Limb (tissue), 2 donors: ENCODE measurements at regions not wholly inside any gene's neighbourhood (a gene's known extent, or its start where the extent isn't known, plus 50 kb on each side); places are given as distances from the start of the nearest gene placed in this dataset.
A peak's percentile ranks its signal among the peaks of the same experiment; 100 is the strongest.

ENCODE experiments used
- DNase-seq, 2 donors: peaks; one replicate each; pipeline ENCODE4 v3.0.0-alpha.2; 2016; ENCODE audit errors: extremely low spot score in 2 of 2

DNA sequence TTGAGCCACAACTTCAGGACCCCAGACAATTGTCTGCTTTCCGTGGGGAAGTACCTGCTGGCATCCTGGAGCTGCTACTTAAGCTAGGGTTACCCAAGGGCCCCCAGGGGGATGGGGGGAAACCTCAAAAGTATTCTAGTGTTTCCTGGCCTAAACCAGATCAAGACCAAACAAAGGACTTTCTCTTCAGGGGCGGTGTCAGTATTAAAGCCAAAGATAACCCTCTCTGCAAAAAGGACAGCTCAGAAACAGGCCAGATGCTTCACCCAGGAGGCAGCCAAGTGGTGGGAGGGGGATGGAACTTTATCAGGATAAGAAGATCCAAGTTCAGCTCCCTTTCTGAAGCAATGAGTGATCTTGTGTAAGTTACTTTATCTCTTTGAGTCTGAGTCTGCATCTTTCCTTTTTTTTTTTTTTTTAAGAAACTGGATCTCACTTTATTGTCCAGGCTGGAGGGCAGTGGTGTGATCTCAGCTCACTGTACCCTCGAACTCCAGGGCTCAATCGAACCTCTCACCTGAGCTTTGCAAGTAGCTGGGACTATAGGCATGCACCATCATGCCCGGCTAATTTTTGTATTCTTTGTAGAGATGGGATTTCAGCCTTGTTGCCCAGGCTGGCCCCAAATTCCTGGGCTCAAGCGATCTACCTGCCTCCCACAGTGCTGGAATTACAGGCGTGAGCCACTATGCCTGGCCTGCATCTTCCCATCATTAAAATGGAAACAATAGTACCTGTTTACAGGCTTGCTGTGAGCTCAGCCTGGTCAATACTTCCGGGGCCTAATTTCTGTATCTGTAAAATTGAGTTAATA is 151.8 kb upstream of the PTPRM start:
- no peak for DNase-seq

GRCh38 chr18:7417727-7418126 is 149.4 kb upstream of the PTPRM start:
- no peak for DNase-seq

DNA sequence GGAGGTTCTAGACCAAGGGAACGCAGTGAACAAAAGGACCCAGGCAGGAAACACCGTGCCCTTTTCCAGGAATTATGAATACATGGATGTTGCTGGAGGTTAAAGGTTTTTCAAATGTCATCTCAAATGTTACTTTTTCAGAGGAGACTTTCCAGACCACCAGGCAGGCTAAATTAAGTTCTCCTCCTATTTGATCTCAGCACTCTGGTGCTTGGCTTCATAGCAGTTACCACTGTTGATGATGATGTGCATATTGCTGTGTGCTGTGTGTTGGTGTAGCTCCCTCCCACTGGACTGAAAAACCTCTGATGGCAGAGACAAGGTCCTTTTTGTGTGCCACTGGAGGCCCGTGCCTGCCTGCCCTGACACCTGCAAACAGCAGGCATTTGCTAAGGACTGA is 137.3 kb upstream of the PTPRM start:
- no peak for DNase-seq

DNA sequence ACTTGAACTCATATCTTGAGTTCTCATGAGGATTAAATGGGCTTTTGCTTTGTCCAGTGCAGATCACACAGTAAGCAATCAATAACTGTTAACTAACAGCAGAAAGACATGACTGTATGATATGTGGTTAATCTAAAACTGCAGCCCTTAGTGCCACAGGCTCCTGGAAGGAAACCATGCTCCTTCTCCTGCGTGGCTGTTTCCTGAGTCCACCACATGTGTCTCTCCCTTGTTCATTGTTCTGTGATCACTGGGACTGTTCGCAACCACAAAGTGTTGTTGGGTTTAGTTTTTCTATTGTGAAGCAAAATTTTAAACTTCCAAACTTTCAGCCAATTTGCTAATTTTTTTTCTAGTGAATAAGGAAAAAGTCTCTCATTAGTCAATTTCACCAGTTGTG is 130.9 kb upstream of the PTPRM start:
- no peak for DNase-seq

- DNase-seq, result no peak
Measured at GRCh38 chr18:7437870-7438269, 129.2 kb upstream of the PTPRM start.

DNA sequence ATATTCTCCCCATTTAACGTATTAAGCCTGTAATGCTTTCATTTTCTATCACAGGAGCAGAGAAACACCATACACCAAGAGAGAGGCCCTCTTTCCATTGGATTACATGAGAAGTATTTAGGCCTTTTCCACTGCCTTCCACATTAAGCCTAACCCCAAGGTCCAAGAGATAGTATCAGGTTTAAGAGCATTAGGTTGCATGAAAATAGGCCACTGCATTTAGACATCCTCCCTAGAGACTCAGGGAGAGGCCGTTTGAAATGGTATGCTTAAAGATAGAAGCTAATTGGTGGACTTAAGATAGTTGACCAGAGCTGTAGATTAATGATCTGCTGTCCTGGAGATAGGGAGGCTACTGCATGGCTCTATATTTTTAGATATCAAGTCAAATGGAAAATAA is 128.5 kb upstream of the PTPRM start:
- DNase-seq, result no peak

DNA sequence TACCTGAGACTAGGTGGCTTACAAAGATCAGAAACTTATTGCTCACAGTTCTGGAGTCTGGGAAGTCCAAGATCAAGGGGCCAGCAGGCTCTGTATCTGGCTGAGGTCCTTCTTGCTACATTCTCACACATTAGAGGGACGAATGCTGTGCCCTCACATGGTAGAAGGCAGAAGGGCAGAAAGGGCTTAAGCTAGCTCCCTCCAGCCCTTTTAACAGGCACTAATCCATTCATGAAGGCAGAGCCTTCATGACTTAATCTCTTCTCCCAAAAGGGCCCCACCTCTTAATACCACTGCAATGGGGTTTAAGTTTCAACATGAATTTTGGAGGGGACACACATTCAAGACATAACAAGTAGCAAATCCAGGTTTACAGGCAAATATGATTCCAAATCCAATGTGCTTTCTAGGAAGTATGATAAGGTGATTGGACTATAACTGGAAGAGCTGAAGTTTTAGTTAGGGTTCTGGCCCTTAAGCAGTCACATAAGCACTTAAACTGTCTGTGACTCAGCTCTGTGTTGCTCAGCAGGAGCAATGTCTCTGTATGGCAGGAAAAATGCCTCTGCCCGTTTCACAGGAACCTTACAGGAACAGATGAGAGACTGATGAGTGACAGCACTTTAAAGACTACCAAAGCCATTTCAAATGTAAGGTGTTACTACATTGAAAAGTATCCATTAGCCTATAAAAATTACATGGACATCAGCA is 119.6 kb upstream of the PTPRM start:
- DNase-seq, result no peak

DNA sequence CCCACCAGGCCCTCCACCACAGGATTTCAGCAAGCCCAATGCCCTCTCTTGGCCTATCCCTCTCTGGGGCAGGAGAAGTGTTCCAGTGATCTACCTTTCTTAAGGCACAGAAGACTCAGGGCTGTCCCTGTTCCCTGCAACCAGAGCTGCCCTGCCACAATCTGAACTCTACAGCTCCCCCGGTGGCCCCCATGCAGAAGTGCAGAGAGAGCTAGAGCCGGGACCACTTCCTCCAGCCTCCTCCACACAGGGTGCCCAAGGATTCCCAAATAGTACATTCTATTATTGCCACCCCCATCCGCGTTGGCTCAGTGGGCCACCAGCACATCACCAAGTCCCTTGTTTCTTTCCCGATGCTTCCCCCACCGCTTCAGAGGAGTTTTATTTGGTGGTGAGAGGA is 114.8 kb upstream of the PTPRM start:
- no peak for DNase-seq

- DNase-seq, result no peak
Measured at GRCh38 chr18:7454429-7454828, 112.7 kb upstream of the PTPRM start.

GRCh38 chr18:7456376-7456775 is 110.7 kb upstream of the PTPRM start:
- DNase-seq, result no peak

GRCh38 chr18:7457262-7457661 is 109.9 kb upstream of the PTPRM start:
- no peak for DNase-seq

- no peak for DNase-seq
Measured at GRCh38 chr18:7458884-7459283, 108.2 kb upstream of the PTPRM start.

GRCh38 chr18:7459851-7460770 is 107.0 kb upstream of the PTPRM start:
- DNase-seq, result peak in 1 of 2 donors; percentile 41

GRCh38 chr18:7464245-7464966 is 102.7 kb upstream of the PTPRM start:
- no peak for DNase-seq

DNA sequence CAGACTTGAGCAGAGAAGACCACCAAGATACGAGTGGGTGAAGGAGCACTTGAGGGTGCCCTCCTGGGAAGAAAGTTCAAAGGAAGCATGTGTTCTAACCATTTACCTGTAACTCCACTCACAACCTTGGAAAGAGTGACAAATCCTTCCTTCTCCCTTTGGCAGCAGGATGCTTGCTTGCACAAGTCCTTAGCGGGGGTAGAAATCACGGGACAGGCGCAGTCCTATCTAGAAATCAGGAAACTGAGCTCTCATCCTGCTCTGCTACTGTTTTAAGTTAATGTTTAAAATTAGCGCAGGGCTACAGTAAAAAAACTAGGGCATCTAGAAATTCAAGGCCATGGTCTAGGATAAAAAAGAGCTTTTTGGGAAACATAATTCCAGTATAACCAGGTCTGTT is 100.9 kb upstream of the PTPRM start:
- DNase-seq, result no peak

- no peak for DNase-seq
Measured at GRCh38 chr18:7467708-7468466, 99.2 kb upstream of the PTPRM start.

GRCh38 chr18:7470101-7470500 is 97.0 kb upstream of the PTPRM start:
- DNase-seq, result no peak

DNA sequence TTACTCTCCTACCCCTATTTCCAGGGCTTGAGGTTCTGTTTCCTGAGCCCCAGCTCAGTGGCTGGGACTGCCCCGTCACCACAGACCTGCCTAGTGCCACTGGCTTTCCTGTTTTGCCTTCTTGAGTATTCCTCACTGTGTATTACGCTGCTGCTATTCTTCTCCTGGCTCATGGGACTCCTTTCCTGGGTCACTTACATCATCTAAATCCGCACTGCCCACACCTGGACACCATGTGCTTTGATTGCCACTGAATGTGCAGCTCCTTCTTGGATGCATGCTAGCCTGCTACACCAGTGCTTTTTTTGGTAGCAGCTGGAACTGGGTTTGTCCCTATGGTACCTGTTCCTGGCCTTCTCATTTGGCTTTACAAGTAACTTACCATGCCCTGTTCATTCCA is 96.6 kb upstream of the PTPRM start:
- no peak for DNase-seq

- DNase-seq, result no peak
Measured at GRCh38 chr18:7476386-7476785, 90.7 kb upstream of the PTPRM start.

GRCh38 chr18:7479756-7480155 is 87.4 kb upstream of the PTPRM start:
- no peak for DNase-seq

DNA sequence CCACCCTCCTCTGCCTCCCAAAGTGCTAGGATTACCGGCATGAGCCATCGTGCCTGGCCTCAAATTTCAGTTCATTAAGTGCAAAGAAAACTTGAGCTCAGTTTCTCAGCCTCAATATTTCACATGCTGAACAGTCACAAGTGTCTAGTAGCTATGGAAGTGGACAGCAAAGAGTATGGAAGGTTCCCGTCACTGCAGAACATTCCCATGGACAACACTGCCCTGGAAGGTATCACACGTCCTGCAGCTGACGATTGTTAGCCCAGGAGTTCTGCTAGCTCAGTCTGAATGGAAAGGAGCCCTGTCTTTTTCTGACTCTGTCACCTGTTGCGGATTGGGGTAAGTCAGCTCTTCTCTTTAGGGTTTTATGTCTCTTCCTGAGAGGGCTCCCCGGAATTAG is 86.2 kb upstream of the PTPRM start:
- DNase-seq, result no peak
